ENCODE measurements at regions not wholly inside any gene's neighbourhood (a gene's known extent, or its start where the extent isn't known, plus 50 kb on each side); places are given as distances from the start of the nearest gene placed in this dataset.

DNA sequence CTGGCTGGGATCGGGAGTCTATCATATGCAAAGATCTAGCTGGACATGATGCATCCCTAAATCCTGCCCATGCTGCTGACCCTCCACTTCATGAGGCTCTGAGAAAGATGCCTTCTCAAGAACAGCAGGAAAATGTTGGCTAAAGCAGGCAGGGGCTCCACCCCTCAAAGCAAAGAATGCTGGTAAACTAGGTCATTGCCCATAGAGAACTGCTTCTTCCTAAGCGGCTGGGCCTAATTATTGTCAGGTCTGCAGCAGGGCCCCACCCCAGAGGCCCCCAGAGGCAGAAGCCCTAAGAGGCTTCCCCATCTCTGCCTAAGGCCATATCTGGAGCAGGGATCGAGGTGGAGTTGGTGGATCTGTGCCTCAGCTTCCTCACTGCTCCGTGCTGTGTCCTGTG lies 447.4 kb upstream of the PROK2 start:
- TF ChIP-seq, protein P1, sequence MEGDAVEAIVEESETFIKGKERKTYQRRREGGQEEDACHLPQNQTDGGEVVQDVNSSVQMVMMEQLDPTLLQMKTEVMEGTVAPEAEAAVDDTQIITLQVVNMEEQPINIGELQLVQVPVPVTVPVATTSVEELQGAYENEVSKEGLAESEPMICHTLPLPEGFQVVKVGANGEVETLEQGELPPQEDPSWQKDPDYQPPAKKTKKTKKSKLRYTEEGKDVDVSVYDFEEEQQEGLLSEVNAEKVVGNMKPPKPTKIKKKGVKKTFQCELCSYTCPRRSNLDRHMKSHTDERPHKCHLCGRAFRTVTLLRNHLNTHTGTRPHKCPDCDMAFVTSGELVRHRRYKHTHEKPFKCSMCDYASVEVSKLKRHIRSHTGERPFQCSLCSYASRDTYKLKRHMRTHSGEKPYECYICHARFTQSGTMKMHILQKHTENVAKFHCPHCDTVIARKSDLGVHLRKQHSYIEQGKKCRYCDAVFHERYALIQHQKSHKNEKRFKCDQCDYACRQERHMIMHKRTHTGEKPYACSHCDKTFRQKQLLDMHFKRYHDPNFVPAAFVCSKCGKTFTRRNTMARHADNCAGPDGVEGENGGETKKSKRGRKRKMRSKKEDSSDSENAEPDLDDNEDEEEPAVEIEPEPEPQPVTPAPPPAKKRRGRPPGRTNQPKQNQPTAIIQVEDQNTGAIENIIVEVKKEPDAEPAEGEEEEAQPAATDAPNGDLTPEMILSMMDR (conservative IDR thresholded peaks at IDR 0.05; ENCODE audit: low read depth, low read length) = no peak
- no peak overlapping the region for H3K4me3 ChIP-seq (ENCODE audit: low read depth, low read length)
- DNase-seq (ENCODE audit: low read depth) = no peak

GRCh38 chr3:72231439-72232196 lies 446.7 kb upstream of the PROK2 start:
- no peak overlapping the region for H3K4me3 ChIP-seq (ENCODE audit: low read depth, low read length)
- TF ChIP-seq, protein P1 (conservative IDR thresholded peaks at IDR 0.05; ENCODE audit: low read depth, low read length) = no peak
- DNase-seq (ENCODE audit: low read depth) = no peak

DNA sequence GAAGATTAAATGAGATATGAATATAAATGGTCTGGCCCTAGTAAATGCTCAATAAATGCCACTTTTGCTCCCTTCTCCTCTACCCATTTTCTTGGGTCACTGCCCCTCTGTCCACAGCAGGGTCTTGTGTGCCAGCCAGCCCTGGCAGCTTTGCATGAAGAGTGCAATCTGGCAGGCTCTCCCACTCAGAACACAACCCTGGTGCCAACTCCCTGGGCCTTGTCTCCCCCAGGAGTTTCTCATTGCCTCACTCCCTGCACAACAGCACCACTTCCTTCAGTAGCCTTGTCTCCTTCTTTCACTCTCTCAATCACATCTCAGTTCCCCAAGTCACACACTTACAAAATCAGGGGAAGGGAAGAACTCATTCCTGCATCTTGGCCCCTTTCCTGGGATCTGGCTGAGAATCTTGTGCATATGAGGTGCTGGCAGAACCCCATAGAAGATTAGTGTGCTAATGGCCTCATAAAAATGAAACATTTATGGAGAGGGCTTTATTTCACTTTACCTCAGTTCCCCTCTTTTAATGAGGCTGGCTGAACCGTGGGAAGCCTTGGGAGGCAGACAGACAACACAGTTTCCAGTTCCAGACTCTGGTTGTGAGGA lies 445.9 kb upstream of the PROK2 start:
- TF ChIP-seq, protein P1 (conservative IDR thresholded peaks at IDR 0.05; ENCODE audit: low read depth, low read length) = no peak
- no peak overlapping the region for H3K4me3 ChIP-seq (ENCODE audit: low read depth, low read length)
- no peak for DNase-seq (ENCODE audit: low read depth)

DNA sequence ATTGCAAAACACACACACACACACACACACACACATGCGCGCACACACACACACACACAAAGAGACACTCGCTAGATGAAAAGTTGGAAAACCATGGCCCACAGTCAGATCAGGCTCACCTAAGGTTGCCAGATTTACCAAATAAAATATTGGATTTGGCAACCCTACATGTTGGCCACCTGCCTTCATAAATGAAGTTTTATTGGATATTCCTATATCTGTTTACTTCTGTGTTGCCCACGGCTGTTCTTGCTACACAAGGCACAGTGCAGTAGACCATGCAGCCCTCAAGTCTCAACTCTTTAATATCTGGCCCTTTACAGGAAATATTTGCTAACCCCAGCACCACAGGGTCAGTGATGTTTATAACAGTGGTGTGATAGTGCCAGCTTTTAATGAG lies 445.0 kb upstream of the PROK2 start:
- H3K4me3 ChIP-seq (ENCODE audit: low read depth, low read length) = no peak overlapping the region
- TF ChIP-seq, protein P1 (conservative IDR thresholded peaks at IDR 0.05; ENCODE audit: low read depth, low read length) = no peak
- no peak for DNase-seq (ENCODE audit: low read depth)

DNA sequence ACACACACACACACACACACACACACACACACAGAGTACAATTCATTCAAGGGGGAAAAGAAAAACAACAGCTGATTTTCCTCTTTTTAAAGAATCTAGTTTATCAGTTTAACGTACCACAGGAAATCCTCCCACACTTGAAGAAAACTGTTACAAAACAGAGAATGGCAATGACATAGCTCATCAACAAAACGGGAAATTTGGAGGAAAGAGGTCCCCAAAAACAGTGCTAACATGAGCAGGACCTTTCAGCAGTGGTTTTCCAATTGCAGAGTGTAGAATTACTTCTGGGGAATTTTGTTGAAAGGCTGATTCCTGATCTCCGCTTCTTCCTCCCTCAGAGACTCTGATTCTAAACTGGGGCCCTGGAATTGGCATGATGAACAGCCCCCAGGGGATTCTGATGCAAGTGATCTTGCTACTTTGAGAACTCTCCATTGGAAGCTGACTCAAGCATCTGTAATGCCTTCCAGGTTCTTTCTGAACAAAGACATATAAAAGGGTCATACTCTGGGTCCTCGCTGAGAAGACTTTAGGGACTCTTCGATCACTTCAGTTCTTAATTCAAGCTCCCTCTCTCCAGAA lies 442.6 kb upstream of the PROK2 start:
- DNase-seq (ENCODE audit: low read depth) = peak; percentile 8

DNA sequence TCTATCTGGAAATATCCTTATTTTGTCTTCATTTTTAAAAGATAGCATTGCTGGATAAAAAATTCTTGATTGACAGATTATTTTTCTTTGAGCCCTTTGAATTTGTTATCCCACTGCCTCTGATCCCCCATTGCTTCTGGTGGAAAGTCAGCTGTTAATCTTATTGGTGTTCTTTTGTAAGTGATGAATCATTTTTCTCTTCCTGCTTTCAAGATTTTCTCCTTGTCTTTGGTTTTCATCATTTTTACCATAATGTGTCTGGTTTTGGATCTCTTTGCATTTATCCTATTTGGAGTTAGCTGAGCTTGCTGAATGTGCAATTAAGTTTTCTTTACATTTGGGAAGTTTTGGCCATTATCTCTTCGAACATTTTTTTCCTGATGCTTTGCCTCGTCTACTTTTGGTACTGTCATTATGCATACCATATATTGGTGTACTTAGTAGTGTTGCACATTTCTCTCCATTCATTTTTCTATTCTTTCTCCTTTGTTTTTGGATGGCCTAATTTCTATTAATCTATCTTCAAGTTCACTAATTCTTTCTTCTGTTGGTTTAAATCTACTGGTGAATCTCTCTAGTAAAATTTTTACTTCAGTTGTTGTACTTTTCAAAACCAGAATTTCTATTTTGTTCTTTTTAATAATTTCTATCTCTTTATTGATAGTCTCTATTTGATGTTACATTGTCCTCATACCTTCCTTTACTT lies 440.0 kb upstream of the PROK2 start:
- H3K4me3 ChIP-seq (ENCODE audit: low read depth, low read length) = no peak overlapping the region
- no peak for DNase-seq (ENCODE audit: low read depth)
- TF ChIP-seq, protein P1 (conservative IDR thresholded peaks at IDR 0.05; ENCODE audit: low read depth, low read length) = no peak

More for the DNA sequence above, 442.6 kb upstream of the PROK2 start:
- TF ChIP-seq, protein P1 (conservative IDR thresholded peaks at IDR 0.05; ENCODE audit: low read depth, low read length) = no peak
- H3K4me3 ChIP-seq (ENCODE audit: low read depth, low read length) = no peak overlapping the region

Measured in choroid plexus epithelial cell (primary cell).